ENCODE measurements at regions not wholly inside any gene's neighbourhood (a gene's known extent, or its start where the extent isn't known, plus 50 kb on each side); places are given as distances from the start of the nearest gene placed in this dataset.

DNA sequence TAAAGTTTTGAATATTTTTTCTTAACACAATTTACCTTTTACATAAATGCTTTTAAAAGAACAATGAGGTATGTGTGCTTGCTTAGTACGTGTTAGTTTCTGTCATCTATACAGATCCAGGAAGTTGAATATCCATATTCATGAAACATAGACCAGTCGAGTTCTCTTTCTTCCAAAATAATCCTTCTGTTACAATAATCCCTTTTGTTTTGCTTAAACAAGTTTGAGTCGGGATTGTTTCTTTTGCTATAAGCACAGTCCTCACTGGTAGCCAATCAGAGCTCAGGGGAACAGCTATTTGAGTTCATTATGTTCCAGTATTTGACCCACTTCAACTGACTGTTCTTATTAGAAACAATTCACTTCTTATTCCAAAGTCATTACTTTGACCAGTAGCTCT is 214.7 kb upstream of the FLRT2 start:
- DNase-seq (ENCODE audit: low read depth in 1 of 2, low spot score in 1 of 2) = no peak
- no peak overlapping the region for H3K4me3 ChIP-seq (replicated peaks; ENCODE audit: insufficient read depth, low read length)
- no peak overlapping the region for H3K27ac ChIP-seq (replicated peaks)
- H3K27me3 ChIP-seq (ENCODE audit: insufficient read depth, poor library complexity, severe bottlenecking) = no peaks in the 10 kb centered on the region
- TF ChIP-seq SPI1 (IDR thresholded peaks at IDR 0.05; ENCODE audit: borderline replicate concordance, low read depth) = no peak
- no peak for TF ChIP-seq POLR2AphosphoS5 (IDR thresholded peaks at IDR 0.05; ENCODE audit: low read depth)
- TF ChIP-seq, protein P1, sequence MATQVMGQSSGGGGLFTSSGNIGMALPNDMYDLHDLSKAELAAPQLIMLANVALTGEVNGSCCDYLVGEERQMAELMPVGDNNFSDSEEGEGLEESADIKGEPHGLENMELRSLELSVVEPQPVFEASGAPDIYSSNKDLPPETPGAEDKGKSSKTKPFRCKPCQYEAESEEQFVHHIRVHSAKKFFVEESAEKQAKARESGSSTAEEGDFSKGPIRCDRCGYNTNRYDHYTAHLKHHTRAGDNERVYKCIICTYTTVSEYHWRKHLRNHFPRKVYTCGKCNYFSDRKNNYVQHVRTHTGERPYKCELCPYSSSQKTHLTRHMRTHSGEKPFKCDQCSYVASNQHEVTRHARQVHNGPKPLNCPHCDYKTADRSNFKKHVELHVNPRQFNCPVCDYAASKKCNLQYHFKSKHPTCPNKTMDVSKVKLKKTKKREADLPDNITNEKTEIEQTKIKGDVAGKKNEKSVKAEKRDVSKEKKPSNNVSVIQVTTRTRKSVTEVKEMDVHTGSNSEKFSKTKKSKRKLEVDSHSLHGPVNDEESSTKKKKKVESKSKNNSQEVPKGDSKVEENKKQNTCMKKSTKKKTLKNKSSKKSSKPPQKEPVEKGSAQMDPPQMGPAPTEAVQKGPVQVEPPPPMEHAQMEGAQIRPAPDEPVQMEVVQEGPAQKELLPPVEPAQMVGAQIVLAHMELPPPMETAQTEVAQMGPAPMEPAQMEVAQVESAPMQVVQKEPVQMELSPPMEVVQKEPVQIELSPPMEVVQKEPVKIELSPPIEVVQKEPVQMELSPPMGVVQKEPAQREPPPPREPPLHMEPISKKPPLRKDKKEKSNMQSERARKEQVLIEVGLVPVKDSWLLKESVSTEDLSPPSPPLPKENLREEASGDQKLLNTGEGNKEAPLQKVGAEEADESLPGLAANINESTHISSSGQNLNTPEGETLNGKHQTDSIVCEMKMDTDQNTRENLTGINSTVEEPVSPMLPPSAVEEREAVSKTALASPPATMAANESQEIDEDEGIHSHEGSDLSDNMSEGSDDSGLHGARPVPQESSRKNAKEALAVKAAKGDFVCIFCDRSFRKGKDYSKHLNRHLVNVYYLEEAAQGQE (IDR thresholded peaks at IDR 0.05; ENCODE audit: insufficient replicate concordance, low read depth) = no peak

DNA sequence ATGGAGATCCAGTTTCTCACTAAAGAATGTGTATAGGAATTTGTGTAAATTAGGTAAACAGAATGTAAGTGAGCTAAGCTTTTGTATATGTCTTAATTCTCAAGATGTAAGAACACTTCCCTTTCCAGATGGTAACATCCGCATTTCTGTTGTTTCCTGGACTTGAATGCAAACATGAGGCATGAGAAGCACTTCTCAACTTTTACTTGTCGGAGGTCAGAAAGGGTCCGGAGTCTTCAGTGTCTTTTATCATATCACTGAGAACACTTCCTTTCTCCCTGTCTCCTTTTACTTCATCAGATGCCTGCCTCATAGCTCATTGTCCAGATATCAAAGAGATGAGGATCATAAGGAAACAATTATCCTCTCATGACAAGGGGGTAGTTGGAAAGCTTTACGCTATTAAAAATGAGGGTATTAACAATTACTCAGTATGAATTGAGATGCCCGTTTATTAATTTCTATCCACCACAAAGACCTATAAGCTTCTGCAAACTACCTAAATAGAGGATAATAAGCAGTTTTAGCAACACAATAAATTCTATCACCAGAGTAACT is 214.1 kb upstream of the FLRT2 start:
- Histone ChIP-seq H3K27ac (replicated peaks) (no peak overlapping the region), H3K4me3 (replicated peaks; ENCODE audit: insufficient read depth, low read length) (no peak overlapping the region), H3K27me3 (ENCODE audit: insufficient read depth, poor library complexity, severe bottlenecking) (no peaks in the 10 kb centered on the region)
- TF ChIP-seq, protein P2, sequence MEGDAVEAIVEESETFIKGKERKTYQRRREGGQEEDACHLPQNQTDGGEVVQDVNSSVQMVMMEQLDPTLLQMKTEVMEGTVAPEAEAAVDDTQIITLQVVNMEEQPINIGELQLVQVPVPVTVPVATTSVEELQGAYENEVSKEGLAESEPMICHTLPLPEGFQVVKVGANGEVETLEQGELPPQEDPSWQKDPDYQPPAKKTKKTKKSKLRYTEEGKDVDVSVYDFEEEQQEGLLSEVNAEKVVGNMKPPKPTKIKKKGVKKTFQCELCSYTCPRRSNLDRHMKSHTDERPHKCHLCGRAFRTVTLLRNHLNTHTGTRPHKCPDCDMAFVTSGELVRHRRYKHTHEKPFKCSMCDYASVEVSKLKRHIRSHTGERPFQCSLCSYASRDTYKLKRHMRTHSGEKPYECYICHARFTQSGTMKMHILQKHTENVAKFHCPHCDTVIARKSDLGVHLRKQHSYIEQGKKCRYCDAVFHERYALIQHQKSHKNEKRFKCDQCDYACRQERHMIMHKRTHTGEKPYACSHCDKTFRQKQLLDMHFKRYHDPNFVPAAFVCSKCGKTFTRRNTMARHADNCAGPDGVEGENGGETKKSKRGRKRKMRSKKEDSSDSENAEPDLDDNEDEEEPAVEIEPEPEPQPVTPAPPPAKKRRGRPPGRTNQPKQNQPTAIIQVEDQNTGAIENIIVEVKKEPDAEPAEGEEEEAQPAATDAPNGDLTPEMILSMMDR (IDR thresholded peaks at IDR 0.05; ENCODE audit: insufficient read depth, low read length) = no peak
- TF ChIP-seq, protein P1 (IDR thresholded peaks at IDR 0.05; ENCODE audit: insufficient replicate concordance, low read depth) = no peak
- TF ChIP-seq SPI1 (IDR thresholded peaks at IDR 0.05; ENCODE audit: borderline replicate concordance, low read depth) (peak; percentile 55; the same call in 1 of the 2 replicates), POLR2AphosphoS5 (IDR thresholded peaks at IDR 0.05; ENCODE audit: low read depth) (no peak), GABPA (IDR thresholded peaks at IDR 0.05; ENCODE audit: low read depth) (no peak)
- peak in 1 of 2 experiments; percentile 7 for DNase-seq (ENCODE audit: low read depth in 1 of 2, low spot score in 1 of 2)

DNA sequence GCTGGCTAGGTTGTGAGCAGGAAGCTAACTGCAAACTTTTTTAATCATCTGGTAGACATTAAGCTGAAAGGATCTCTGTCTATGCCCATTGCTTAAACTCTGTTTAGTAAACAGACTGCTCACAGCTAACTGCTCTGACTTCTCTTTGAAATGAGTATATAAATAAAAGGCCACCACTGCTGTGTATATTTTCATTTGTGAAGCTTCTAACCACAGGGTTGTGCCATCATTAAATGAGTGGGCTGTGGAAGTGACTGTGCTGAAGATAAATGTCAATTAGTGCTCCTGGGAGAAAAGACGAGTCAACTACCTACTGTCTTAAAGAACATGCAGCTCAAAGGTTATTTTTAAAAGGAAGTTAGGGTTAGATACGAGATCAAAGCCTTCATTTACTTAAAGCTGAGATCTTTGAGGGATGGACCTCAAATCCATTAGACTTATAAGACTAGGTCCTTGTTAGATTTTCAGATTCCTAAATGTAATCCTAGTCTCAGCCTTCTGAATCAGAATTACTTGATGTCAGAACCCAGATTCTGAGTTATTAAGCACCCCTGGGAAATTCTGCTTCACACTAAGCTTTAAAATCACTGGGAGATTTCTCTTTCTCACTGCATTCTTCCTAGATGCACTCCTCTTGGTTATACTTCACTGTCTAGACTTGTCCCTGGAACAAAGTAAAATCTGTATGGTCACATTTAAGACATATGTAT is 213.1 kb upstream of the FLRT2 start:
- no peak for DNase-seq (ENCODE audit: low read depth in 1 of 2, low spot score in 1 of 2)

More for the DNA sequence above, 213.1 kb upstream of the FLRT2 start:
- H3K27me3 ChIP-seq (ENCODE audit: insufficient read depth, poor library complexity, severe bottlenecking) = no peaks in the 10 kb centered on the region
- no peak overlapping the region for H3K4me3 ChIP-seq (replicated peaks; ENCODE audit: insufficient read depth, low read length)
- TF ChIP-seq POLR2AphosphoS5 (IDR thresholded peaks at IDR 0.05; ENCODE audit: low read depth) (no peak), SPI1 (IDR thresholded peaks at IDR 0.05; ENCODE audit: borderline replicate concordance, low read depth) (no peak), GABPA (IDR thresholded peaks at IDR 0.05; ENCODE audit: low read depth) (no peak)
- TF ChIP-seq, protein P2 (IDR thresholded peaks at IDR 0.05; ENCODE audit: insufficient read depth, low read length) = no peak
- TF ChIP-seq, protein P1 (IDR thresholded peaks at IDR 0.05; ENCODE audit: insufficient replicate concordance, low read depth) = no peak
- no peak overlapping the region for H3K27ac ChIP-seq (replicated peaks)
